GM19397 (cell line): ENCODE measurements at regions not wholly inside any gene's neighbourhood (a gene's known extent, or its start where the extent isn't known, plus 50 kb on each side); places are given as distances from the start of the nearest gene placed in this dataset.

Experiments
- ATAC-seq: cut with Tn5 transposase; IDR thresholded peaks from one replicate; pipeline ENCODE4 v1.9.1; 2021; ENCODE audit warnings: mild to moderate bottlenecking, moderate library complexity; ENCODE audit not compliant: unreplicated experiment

DNA sequence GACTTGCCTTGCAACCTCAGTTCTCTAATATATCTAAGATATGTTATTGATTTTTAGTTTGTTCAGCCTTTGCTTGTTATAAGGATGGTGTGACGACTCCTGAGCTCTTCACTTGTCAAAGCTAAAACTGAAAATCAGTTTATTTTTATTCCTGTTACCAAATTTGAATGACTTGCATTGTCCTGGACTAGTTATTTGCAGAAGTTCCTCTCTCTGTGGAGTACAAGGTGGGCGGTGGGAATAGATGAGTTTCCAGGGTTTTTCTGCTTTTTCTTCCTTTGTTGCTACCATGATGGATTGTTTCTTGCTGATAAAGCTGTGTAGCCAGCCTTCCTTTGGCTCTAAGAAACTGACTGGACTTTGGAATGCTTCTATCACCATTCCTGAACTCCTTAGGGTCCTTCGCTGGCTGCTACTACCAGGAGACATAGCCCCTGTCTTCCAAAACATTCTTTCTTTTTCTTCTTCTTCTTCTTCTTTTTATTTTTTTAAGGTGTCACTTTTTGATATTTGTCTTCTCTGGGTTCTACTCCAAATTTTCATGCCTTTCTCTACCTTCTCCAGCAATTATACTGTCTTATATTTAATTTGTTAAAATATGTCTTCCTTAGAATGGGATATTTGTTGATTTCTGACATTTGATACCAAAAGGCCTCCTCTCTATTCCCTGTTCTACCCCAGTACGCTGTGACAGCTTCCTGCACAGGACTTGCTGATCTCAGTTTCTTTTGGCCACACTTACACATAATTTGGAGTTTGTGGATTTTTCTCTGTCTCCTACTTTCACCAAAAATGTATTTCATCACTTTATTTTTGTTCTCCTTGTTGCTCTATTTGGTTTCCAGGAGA is 145.1 kb upstream of the THRB start:
- no peak for ATAC-seq

DNA sequence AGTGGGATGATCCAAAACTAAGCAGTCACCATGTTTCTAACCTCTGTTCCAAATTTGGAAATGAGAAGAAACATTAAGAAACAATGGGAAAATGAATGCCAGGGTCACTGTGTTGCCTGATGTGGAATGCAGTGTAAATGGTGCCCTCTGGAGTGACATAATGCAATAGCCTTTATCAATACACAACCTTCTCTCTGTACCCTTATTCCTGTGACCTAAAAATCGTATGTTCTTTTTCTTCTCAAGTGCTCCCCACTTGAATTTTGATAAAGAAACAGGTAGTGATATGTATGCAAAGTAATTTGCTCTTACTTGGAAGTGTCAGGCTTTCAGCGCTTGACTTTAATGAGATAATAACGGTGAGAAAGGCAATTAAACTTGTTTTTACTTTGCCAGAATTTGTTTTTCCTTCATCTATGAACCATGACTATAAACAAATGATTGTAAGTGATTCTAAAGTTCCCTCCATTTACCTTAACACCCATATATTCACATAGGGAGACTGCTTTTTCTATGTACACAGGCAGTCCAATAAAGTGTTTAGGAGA is 145.8 kb upstream of the THRB start:
- no peak for ATAC-seq

DNA sequence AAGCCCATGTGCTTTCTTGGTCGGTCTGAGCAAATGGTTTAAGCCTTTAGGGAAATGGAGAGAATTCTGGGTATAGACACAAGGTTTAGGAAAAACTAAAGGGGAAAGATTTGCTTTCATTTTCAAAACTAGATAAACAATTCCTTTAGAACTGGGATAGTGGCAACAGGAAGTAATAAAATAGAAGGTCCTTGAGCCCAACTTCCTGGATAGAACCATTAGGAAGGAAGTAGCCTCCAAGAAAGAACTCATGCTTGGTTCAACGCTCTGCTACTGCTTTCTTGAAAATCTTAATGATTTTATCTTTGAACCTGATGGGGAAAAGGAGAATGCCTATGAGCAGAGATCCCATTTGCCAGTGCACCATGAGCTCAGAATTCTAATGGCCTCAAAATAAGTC is 147.0 kb upstream of the THRB start:
- no peak for ATAC-seq

DNA sequence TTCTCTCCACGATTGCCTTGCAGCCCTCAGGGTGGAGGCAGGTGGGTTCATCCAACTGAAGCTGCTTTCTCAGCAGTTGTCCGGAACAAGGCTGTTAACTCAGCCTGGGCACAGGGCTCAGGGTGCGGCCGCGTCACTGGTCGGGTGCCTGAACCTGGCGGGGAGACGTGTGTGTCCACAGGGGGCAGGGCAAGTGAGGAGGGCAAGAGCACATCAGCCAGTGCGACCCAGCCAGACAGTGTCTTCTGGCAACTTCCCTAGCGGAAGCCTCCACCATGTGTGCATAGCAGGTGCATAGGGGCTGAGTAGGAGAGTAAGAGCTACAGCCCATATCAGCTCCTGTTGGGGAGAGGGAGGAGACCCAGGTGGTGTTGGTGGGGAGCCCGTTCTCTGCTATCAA is 150.4 kb upstream of the THRB start:
- no peak for ATAC-seq

DNA sequence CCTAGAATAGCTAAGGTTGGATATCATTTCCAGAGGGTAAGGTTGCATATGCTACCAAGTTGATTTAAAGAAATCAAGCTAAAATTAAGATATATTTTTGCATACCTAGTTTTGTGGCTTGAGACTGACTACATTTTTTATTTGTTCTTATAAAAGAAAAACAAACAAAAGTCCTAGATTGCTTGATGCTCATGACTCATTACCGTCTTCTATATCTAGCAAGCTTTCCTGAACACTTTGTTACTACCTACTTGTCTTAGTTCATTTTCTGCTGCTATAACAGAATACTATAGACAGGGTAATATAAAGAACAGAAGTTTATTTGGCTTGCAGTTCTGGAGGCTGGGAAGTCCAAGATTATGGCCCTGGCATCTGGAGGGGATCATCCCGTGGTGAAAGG is 152.1 kb upstream of the THRB start:
- no peak for ATAC-seq

DNA sequence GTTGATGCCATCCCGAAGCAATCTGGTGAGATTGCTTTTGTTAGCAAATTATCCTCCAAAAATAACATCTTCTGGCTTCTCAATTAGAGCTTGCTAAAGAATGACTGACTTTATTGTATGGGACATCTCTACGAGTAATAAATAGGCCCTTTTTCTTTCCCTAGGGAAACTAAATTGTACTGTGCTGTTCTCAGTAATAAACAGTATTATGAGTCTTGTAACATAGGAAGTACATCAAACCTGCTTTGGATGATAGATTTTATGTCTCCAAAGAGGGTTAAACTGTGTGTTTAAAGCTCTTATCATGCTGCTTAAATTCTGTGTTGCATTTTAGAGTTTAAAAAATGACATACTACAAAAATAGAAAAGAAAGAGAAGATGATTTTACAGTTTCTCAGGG is 153.4 kb upstream of the THRB start:
- ATAC-seq = no peak

DNA sequence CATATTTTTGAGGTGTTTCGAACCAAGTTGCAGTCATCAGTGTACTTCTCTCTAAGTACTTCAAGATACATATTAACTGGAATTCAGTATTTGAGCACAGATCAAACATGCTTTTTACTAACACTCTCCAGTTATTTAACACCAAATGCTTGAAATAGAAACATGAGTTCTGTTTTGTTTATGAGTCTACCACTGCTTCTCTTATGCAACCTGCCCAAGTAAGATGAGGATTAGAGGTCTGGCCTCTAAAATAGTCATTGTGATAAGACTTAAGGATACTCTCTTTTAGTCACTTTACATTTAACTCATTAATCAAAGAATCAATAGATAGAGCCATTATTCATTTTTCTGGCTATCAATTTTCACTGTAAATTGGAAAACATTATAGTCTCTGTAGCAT is 156.2 kb upstream of the THRB start:
- no peak for ATAC-seq

DNA sequence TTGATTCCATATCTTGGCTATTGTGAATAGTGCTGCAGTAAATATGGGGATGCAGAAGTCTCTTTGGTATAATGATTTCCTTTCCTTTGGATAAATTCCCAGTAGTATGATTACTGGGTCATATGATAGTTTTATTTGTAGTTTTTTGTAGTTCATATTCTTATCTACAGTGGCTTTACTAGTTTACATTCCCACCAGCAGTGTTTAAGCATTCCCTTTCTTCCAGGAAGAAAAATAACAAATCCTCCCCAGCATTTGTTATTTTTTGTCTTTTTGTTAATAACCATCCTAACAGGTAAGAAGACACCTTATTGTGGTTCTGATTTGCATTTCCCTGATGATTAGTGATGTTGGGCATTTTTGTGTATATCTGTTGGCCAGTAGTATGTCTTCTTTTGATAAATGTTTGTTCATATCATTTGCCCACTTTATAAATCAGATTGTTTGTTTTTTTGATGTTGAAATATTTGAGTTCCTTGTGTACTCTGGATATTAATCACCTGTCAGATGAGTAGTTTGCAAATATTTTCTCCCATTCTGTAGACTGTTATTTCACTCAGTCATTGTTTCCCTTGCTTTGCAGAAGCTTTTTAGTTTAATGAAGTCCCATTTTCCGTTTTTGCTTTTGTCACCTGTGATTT is 163.3 kb upstream of the THRB start:
- no peak for ATAC-seq

DNA sequence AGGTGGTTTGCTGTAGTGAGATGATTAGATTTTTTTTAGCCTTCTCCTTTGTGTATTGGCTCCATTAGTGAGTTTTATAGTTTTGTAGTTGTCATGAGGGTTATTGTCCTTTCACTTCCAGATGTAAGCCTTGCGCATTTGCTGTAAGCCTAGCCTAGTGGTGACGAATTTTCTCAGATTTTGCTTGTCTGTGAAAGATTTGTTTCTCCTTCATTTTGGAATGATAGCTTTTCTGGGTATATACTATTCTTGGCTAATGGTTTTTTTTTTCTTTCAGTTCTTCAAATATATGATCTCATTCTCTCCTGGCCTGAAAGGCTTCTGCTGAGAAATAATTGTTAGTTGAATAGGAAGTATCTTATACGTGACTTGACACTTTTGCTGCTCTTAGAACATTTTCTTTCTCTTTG is 166.5 kb upstream of the THRB start:
- ATAC-seq = no peak

DNA sequence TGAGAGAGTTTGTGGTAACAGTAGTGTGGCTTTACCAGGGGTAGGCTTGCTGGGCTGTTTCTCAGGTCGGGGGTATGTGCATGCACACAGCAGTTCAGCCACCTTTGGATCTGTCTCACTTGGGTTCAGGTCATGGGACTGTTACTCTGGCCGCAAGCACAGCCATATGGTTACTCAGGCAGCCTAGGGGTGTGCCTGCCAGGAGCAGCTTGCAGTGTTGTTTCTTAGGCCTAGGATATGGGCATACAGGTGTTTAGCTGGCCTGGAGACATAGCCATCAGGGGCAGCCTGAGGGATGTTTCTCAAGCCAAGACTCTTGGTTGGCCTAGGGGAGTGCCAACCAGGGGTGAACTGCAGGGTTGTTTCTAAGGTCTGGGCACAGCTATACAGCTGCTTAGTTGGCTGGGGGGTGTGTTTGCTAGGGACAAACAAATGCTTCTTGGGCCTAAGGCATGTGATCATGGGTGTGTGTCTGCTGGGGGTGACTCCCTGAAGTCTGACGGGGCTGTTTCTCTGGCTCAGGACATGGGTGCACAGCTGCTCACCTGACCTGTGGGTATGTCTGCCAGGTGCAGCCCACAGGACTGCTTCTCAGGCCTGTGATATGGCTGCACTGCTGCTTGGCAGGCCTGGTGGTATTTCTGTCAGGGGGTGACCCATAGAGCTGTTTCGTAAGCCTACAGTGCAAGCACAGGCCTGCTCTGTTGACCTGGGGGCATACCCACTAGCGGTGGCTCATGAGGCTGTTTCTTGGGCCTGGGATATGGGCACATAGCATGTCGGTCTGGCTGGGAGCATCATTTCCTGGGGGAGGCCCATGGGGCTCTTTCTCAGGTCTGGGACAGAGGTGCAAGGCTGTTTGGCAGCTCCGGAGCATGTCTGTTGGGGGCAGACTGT is 168.0 kb upstream of the THRB start:
- ATAC-seq = no peak

DNA sequence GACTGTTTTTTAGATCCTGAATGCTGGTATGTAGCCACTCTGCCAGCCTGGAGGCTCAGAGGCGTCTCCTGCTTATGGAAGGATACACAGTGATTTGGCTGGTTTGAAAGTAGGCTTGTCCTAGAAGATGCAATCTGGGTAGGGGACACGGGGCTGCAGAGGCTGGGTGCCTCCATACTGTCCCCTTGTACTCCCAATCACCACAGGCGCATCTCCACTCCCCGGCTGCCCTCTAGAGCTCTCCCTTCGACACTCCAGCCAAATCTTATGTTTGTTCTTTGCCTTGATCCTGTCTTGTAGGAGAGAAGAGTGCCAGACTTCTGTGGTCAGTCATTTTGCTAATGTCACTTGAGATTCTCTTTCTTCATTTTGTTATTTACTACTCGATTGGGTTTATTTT is 168.8 kb upstream of the THRB start:
- ATAC-seq = no peak

DNA sequence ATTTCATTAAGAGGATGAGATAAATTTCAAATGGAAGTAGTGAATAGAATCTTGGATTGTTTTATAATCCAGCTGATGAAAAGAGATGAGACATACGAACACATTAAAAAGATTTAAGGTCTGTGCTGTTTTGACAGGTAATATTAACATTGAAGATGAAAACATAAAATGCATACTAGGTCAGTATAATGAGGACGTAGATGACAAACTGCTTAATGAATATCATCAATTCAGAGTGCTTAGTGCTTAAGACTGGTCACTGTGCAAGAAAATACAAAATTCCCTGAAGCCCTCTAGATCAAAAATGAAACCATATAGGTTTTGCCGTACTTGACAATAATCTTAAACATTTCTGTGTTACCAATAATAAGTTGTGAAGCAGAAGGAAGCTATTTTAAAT is 173.4 kb upstream of the THRB start:
- no peak for ATAC-seq

DNA sequence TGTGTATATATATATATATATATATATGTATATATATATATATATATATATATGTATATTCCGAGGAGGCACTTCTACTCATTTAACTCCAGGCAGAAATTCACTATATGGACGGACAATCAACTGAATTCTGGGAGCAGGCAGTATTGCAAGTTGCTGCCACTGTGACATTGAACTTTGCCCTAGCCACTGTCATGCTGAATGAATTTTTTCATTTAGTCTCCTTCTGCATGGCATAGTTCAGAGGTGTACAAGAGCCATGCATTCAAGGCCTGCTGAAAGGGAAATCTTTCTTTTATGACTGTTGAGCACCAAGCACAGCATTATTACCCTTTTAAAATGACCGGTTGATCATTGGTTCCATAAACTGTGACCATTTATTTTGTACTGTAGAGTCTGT is 176.2 kb upstream of the THRB start:
- no peak for ATAC-seq

DNA sequence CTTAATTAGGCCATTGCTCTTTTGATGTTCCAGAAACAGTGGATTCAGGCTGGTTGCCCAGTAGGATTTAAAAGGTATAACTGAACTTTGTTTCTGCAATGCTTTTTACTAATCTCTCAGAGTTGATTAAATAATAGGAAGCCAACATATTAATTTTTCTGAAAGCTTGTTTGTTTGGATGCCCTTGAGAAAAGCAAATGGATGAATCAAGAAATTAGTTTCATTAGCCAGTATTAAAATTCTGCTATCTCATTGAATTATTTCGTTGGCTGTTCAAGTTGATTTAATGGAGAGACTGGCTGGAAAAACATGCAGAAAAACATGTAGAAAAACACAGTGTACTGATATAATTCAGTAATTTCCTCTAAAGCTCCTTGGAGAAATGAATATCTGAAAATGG is 178.9 kb upstream of the THRB start:
- ATAC-seq = no peak

DNA sequence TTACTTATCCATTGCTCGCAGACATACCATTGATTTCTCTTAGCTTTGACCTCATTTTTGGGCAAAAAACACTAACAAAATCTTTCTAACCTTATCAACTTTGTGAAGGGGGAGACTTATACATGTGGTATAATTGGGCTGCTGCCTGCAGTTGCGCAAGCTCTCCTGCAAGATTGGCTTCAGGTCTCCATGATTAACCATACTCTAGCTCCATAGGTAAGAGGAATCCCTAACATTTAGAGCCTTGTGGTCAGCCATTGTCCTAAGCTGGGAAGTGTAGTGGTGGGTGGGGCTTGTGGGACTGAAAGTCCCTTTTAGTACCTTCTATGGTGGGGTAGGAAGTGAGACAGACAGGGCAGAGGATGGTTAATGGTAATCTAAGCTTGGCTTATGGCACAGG is 179.6 kb upstream of the THRB start:
- no peak for ATAC-seq

DNA sequence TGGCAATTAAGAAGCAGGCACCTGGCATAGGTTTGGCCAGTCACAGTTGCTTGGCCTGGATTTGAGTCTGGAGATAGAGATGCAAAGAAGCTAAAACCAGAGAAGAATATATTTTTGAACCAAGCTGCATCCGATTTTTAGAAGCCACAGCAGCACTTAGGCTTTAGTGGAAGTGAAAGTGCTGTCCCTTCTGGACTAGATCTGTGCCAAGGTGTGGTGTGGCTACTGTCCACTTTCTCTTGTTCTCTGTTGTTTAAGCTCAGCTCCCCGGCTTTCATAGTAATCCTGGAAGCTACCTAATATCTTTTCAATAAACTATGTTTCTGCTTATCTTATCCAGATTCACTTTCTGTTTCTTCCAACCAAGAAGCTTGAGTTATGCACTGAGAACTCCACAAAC is 183.4 kb upstream of the THRB start:
- ATAC-seq = no peak

DNA sequence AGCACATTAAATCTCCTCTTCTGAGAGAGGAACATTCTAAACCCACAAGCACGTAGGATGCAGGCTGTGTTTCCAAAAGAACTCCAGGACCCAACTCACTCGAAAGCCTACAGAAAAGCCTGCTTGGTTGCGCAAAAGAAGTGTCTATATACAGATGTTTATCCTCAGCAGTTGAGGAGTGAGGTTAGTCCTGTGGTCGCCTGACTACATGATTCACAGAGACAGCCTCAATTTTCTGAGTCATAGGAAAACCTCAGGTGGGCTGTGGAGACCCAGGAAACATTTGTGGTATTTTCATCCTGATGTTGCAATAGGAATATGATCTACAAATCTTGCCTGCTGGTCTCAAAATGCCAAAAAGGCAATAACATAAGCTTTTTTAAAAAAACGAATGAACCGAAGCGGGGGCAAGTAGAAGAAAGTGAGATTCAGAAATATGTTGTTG is 183.8 kb upstream of the THRB start:
- ATAC-seq = no peak

DNA sequence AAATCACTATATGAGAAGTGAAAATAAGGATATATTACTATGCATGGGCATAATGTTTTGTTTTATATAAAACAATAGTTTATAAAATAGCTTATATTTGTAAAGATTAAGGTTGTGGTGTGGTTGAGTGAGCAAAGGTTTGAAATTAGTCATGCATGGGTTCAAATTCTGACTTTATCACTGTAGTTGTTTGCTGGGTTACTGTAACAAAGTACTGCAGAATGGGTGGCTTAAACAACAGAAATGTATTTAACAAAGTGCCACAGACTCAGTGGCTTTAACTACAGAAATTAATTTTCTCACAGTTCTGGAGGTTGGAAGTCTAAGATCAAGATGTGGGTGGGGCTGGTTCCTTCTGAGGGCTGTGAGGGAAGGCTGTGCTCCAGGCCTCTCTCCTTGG is 184.8 kb upstream of the THRB start:
- no peak for ATAC-seq

DNA sequence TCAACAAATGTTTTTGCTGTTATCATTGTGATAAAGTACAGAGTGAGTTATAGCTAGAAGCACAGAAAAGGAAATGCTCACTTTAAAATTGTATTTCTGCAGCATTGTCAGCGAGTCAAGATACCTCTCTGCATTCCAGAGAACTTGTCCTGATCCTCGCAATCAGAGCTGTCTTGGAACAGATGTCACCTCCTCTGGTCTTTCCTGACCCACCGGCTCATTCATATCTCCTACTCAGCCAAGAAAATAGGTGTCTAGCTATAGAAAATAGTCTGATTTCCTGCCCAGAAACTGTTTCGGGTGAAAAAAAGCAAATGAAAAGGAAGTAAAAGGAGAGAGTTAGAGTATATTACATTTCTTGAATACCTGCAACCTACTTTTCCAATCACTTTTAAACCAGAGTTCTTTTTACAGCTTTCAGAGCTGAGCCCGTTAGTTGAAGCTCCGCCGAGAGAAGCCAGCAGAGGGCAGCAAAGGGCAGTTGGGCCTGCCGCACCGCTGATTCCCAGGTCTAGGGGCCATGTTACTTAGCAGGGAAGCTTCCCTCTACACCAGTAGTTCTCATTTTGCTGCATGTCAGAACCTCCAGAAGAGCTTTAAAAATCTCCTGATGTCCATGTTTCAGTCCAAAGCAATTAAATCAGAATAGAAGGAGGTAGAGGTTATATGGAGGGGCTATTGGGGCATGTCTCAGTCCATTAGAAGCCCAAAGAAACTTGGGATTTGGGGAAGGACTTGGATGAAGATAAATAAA is 185.7 kb upstream of the THRB start:
- ATAC-seq = peak; percentile 85

DNA sequence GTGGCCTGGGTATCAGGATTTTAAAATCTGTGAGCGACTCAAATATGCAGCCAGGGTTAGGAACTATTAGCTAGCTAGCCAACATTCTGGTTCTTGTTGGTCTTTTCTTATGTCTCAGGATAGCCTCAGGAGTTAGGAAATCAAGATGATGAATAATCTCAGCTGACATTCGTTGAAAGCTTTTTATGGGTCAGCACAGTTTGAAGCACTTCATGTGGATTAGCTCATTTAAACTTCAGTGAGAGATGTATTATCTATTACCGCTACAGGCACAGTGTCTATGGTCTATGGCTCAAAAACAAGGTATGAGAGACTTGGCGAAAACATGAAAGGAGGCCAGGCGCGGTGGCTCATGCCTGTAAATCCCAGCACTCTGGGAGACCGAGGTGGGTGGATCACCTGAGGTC is 187.5 kb upstream of the THRB start:
- ATAC-seq = no peak

DNA sequence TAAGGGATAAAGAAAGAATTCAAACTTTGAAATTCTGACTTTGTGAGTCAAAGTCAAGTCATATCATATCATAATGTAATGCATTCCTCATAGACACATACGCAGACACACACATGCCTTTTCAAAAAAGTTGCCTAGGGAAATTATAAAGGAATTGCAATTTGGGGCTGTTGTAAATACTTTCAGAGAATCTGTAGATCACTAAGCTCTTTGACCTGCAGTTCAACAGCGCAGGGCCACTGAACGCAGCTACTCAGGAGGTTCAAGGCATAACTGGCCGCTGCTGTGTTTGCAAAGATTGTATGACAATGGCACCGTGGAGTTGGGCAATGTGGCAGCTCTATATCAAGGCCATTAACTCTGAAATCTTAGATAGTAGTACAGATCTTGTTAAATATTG is 188.4 kb upstream of the THRB start:
- ATAC-seq = no peak
